SK-N-SH treated with all-trans-retinoic acid at 6 μM for 48 hours (cell line): ENCODE measurements at regions not wholly inside any gene's neighbourhood (a gene's known extent, or its start where the extent isn't known, plus 50 kb on each side); places are given as distances from the start of the nearest gene placed in this dataset.

Source experiments
- ATAC-seq: fragments of 200-7000 bp; cut with Tn5 transposase; 3 replicates; pipeline ENCODE4 v1.9.1; 2020; ENCODE audit warnings: mild to moderate bottlenecking, moderate library complexity
- ARNTL ChIP-seq: fragments of 450-650 bp; formaldehyde crosslinking; IDR thresholded peaks from 2 replicates; pipeline ENCODE4 v1.5.0; 2020; ENCODE audit warnings: low read depth, mild to moderate bottlenecking, moderate library complexity, borderline replicate concordance
- CSRNP3 ChIP-seq: fragments of 250-450 bp; sonication (Bioruptor Pico); IDR thresholded peaks from 2 replicates; pipeline ENCODE4 v1.5.1; 2021; ENCODE audit warnings: mild to moderate bottlenecking, moderate library complexity
- ESRRG ChIP-seq: fragments of 250-450 bp; sonication (Bioruptor Pico); IDR thresholded peaks from 2 replicates; pipeline ENCODE4 v1.6.1; 2021; ENCODE audit warnings: mild to moderate bottlenecking
- ISL1 ChIP-seq: fragments of 250-450 bp; sonication (Bioruptor Pico); IDR thresholded peaks from 2 replicates; pipeline ENCODE4 v2.1.2; 2022; ENCODE audit warnings: mild to moderate bottlenecking, moderate library complexity
- OSR1 ChIP-seq: fragments of 250-450 bp; sonication (Bioruptor Pico); IDR thresholded peaks from 2 replicates; pipeline ENCODE4 v1.8.0; 2022; ENCODE audit warnings: moderate library complexity, mild to moderate bottlenecking, inconsistent platforms
- PATZ1 ChIP-seq: fragments of 250-450 bp; sonication (Bioruptor Pico); IDR thresholded peaks from 2 replicates; pipeline ENCODE4 v1.8.0; 2020; ENCODE audit warnings: mild to moderate bottlenecking, moderate library complexity, borderline replicate concordance
- PPARA ChIP-seq: fragments of 250-450 bp; sonication (Bioruptor Pico); IDR thresholded peaks from 2 replicates; pipeline ENCODE4 v1.5.0; 2020; ENCODE audit warnings: mild to moderate bottlenecking, borderline replicate concordance
- RARB ChIP-seq: fragments of 250-450 bp; sonication (Bioruptor Pico); IDR thresholded peaks from 2 replicates; pipeline ENCODE4 v1.8.0; 2021; ENCODE audit warnings: mild to moderate bottlenecking, moderate library complexity
- SNAI2 ChIP-seq: fragments of 250-450 bp; sonication (Bioruptor Pico); IDR thresholded peaks from 2 replicates; pipeline ENCODE4 v1.5.0; 2020; ENCODE audit warnings: mild to moderate bottlenecking, moderate library complexity
- TCF4 ChIP-seq: fragments of 250-450 bp; sonication (Bioruptor Pico); IDR thresholded peaks from 2 replicates; pipeline ENCODE4 v1.8.0; 2021; ENCODE audit warnings: mild to moderate bottlenecking, moderate library complexity, borderline replicate concordance
- TOX ChIP-seq: fragments of 250-450 bp; sonication (Bioruptor Pico); IDR thresholded peaks from 2 replicates; pipeline ENCODE4 v1.8.0; 2021; ENCODE audit warnings: mild to moderate bottlenecking, moderate library complexity, borderline replicate concordance
- TSHZ2 ChIP-seq: fragments of 250-450 bp; sonication (Bioruptor Pico); IDR thresholded peaks from 2 replicates; pipeline ENCODE4 v1.5.0; 2020; ENCODE audit warnings: mild to moderate bottlenecking, moderate library complexity
- ZC3H10 ChIP-seq: fragments of 250-450 bp; sonication (Bioruptor Pico); IDR thresholded peaks from 2 replicates; pipeline ENCODE4 v1.5.1; 2021; ENCODE audit warnings: mild to moderate bottlenecking, moderate library complexity
- ZNF565 ChIP-seq: fragments of 450-650 bp; formaldehyde crosslinking; conservative IDR thresholded peaks from 2 replicates; pipeline ENCODE4 v1.5.0; 2020; ENCODE audit warnings: low read depth, mild to moderate bottlenecking, moderate library complexity
- ZNF70 ChIP-seq: fragments of 450-650 bp; formaldehyde crosslinking; IDR thresholded peaks from 2 replicates; pipeline ENCODE4 v1.5.0; 2020; ENCODE audit warnings: mild to moderate bottlenecking, moderate library complexity
- ZNF8 ChIP-seq: fragments of 450-650 bp; formaldehyde crosslinking; IDR thresholded peaks from 2 replicates; pipeline ENCODE4 v1.5.0; 2020; ENCODE audit warnings: mild to moderate bottlenecking, moderate library complexity

GRCh38 chr4:169823685-169824084 is 65.9 kb upstream of the HPF1 start (continued):
- no peak for TF ChIP-seq TSHZ2
- TF ChIP-seq ZNF8: no peak
- no peak for TF ChIP-seq TOX
- no peak for TF ChIP-seq OSR1 (CRISPR knock-in tag)

GRCh38 chr4:169821402-169821801 is 63.7 kb upstream of the HPF1 start:
- no peak for ATAC-seq
- TF ChIP-seq ISL1: no peak
- no peak for TF ChIP-seq TSHZ2
- TF ChIP-seq PATZ1 (CRISPR knock-in tag): no peak
- TF ChIP-seq SNAI2: no peak
- TF ChIP-seq ZNF565 (CRISPR knock-in tag): no peak
- no peak for TF ChIP-seq CSRNP3 (CRISPR knock-in tag)
- TF ChIP-seq PPARA (CRISPR knock-in tag): no peak
- TF ChIP-seq OSR1 (CRISPR knock-in tag): no peak
- no peak for TF ChIP-seq ARNTL
- TF ChIP-seq ESRRG: no peak
- no peak for TF ChIP-seq ZNF8
- no peak for TF ChIP-seq TCF4 (CRISPR knock-in tag)
- TF ChIP-seq ZC3H10: no peak

GRCh38 chr4:169818063-169818679 is 60.4 kb upstream of the HPF1 start:
- TF ChIP-seq RARB (CRISPR knock-in tag): no peak
- TF ChIP-seq PPARA (CRISPR knock-in tag): no peak
- TF ChIP-seq PATZ1 (CRISPR knock-in tag): no peak
- no peak for TF ChIP-seq ZNF70 (CRISPR knock-in tag)
- TF ChIP-seq ESRRG: no peak
- ATAC-seq: no peak

GRCh38 chr4:169815606-169816005 is 57.9 kb upstream of the HPF1 start:
- no peak for TF ChIP-seq RARB (CRISPR knock-in tag)
- ATAC-seq: no peak
